ENCODE measurements at regions not wholly inside any gene's neighbourhood (a gene's known extent, or its start where the extent isn't known, plus 50 kb on each side); places are given as distances from the start of the nearest gene placed in this dataset.

GRCh38 chr2:128403814-128404708, 85.4 kb upstream of the HS6ST1 start:
- no peak for DNase-seq

- DNase-seq, result no peak
These were observed 86.2 kb upstream of the HS6ST1 start for GRCh38 chr2:128404709-128405466.

GRCh38 chr2:128405467-128405900, 86.8 kb upstream of the HS6ST1 start:
- no peak for DNase-seq

- no peak for DNase-seq
These were observed 87.4 kb upstream of the HS6ST1 start for GRCh38 chr2:128405981-128406613.

GRCh38 chr2:128406736-128407554, 88.3 kb upstream of the HS6ST1 start:
- DNase-seq, result no peak

- DNase-seq, result no peak
These were observed 90.0 kb upstream of the HS6ST1 start for GRCh38 chr2:128408349-128409305.

DNA sequence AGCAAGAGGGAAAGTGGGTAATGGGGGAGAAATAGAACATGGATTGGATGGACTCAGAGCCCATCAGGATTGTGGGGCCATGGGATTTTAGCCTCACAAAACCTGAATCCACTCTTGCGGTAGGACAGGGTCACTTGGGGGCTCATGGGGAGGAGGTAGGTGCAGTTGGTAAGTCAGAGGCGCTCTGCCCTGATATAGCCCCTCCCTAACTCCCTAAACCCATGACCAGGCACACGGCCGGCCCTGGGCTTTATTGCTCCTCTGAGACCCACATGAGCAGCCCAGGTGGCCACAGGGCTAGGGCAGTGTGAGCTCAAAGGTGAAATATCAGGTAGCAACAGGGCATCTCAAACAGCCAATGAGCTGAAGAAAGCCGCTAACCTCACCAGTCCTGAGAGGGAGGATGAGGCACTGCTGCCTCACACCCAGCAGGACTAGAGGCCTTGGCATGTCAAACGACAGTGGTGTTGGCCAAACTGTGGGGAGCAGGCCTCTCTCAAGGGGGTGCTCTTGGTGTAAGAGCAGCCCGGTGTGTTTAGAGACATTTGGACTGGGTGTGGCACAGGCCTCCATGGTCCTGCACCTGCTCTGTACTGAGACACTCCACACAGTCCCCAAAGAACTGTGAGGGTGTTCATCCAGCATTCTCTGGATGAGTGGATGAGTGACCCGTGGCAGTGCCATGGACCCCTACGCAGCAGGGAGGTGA, 90.8 kb upstream of the HS6ST1 start:
- DNase-seq, result no peak

DNA sequence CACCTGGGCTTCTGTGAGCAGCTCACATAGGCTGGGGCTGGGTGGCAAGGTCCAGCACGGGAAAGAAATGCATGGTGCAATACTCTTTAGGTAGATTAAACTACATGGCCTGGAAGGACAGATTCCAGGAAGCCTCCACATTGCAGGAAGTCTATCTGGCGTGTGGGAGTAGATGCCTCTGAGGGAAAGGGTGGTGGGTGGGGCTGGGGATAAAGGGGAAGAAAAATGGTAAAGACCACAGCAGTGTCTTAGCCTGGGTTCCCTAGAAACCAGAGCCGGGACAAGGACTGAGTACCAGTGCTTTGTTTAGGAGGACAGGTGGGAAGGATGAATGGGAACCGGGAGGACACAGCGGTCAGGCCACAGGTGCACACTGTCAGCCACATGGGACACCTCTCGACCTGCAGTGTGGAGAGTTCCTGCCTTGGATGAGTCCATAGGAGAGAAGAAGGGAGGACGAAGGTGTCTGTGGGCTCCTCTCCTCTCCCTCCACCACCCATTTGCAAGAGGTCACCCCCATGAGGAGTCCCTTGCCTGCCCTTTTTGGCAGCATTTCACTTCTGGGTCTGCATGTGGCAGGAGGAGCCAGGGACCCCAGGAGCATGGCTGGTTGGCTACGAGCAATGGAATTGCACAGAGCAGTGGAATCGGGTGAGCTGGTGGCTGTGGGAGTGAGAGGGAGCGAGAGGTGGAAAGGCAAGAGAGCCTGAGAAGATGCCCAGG, 91.5 kb upstream of the HS6ST1 start:
- DNase-seq, result no peak

GRCh38 chr2:128410758-128411215, 92.1 kb upstream of the HS6ST1 start:
- no peak for DNase-seq

DNA sequence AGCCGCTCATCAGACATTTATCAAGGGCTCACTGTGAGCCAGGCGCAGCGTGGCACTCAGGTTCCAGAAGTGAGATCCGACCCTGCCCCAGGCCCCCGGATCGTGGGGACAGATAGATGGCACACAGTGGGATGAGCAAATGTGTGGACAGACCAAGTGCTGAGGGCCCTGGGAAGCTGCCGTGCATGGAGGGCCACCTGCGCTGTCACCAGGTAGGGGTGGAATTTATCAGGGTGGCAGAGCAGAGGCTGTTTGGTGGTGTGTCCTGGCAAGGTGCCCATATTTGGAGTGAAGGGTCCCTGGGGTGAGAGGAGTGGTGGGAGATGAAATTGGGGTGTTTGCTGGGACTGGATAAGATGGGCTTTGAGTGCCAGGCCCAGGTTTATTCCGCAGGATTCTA, 92.8 kb upstream of the HS6ST1 start:
- no peak for DNase-seq

DNA sequence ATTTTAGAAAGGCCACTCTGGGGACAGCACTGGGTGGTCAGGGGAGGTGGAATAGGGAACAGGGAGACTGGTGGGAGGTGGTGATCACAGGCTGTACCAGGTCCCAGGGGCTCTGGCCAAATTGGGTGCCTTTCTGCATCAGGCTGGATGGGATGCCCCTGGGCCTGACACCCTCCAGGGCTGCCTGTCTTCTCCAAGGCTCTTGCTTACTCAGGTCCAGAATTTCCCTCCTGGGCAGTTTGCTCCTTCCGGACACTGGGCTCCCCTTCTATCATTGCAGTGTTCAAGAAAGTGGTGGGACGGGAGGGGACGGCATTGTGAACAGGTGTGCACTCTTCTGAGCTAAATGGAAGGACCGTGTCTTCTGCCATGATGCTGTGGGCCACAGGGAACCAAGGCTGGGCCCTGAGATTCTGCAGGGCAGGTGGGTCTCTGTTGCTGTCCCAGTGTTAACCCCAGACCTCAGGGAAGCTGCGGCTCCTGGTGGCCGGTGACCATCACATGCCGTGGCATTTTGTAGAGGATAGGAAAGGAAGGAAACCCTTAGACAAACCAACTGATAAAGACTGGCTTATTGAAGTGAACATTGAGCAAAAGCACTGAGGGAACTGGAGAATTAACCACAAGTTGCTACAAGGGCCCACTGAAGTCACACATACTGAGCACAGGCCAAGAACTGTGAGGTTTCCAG, 93.7 kb upstream of the HS6ST1 start:
- no peak for DNase-seq

GRCh38 chr2:128413014-128413717, 94.5 kb upstream of the HS6ST1 start:
- DNase-seq, result no peak

DNA sequence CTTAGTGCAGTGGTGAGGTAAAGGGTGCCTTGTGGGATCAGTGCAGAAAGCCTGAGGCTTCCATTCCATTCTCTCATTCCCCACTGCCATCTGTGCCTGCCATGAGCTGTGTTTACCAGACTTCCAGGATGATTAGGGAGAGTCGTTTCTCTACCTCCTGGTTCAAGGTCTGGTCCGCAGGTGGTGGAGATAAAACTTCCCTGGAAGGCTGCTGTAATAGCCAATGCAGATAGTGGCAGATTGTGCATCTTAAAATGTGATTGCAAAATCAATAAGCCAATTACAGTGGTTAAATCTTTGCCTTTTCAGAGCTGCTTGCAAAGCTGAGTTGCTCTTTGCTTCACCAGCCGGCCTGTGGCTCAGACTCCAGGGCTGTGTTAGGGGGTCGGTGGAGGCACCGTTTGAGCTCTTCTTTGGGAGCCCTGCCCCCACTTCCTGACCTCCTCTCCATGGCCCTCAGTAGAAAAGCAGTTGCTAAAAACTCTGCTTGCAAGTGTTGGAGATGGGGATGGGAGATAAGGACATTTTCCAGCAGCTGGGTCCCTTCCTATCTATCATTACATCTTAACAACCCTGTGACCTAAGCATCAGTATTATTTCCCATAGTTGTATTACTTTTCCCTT, 95.2 kb upstream of the HS6ST1 start:
- no peak for DNase-seq

DNA sequence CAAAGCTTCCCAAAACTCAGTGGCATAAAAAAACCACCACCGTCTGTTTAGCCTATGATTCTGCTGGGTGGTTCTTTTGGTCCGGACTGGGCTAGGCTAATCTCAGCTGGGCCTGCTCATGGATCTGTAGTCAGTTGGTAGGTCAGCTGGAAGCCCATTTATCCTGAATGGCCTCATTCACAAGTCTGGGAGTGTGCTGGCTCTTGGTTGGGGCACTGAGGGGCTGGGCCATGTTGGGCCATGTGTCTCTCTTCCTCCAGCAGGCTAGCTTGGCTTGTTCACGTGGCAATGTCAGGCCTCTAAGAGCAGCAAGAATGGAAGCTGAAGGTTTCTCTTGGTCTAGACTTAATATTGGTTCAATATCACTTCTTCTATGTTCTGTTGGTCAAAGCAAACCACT, 95.7 kb upstream of the HS6ST1 start:
- DNase-seq, result no peak

DNA sequence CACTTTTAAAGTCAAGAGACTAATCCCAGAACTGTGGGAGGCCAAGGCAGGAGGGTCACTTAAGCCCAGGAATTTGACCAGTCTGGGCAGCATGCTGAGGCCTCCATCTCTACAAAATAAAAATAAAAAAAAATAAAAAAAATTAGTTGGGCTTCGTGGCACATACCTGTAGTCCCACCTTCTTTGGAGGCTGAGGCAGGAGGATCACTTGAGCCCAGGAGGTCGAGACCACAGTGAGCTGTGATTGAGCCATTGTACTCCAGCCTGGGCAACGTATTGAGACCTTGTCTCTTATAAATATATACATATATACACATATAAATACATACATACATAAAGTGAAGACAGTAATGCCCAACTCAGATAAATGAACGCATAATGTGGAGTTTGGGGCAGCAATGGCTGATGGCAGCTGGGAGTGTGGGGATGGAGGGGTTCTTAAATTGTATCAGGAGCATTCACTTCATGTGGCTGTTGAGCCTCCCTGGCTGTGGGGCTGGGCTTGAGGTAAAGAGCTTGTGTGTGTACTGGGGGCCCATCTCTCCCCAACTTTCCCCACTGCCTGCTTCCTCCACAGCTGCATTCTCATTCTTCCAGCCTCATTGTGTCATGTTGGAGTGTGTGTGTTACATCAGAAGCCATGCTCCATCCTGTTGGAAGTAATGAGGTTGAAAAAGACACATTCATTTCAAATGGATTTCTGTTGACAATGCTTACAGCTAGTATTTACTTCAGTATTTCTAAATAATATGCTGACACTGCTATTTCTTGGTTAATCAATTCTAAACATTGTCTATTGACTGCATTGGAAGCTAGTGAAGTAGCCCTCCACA, 96.5 kb upstream of the HS6ST1 start:
- DNase-seq, result no peak

DNA sequence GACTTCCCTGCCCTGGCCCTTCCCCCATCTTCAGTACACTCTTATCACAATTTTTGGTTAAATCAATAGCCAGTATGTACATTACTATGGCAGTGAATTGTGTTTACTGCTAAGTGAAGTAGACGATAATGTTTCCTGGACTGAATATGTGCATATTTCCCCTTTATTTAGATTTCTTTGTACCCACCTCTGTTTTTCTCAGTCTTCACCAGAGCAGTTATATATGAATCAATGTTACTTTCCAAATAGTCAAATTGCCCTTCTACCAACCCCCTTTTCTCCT, 97.1 kb upstream of the HS6ST1 start:
- DNase-seq, result no peak

- DNase-seq, result no peak
These were observed 97.6 kb upstream of the HS6ST1 start for GRCh38 chr2:128416109-128416785.

Measured in activated gamma-delta T cell treated with Interleukin-2 at 50 U/mL for 16 hours (primary cell).